SK-N-MC (cell line): ENCODE measurements at regions not wholly inside any gene's neighbourhood (a gene's known extent, or its start where the extent isn't known, plus 50 kb on each side); places are given as distances from the start of the nearest gene placed in this dataset.
A peak's percentile ranks its signal among the peaks of the same experiment; 100 is the strongest.

Source experiments
- DNase-seq: peaks from one replicate; pipeline ENCODE4 v3.0.0-alpha.2; 2011; ENCODE audit warnings: low read depth, low spot score
- H3K27ac ChIP-seq: fragments of 200-600 bp; sonication (generic); 2 replicates; pipeline ENCODE4 v1.5.1; 2016; ENCODE audit warnings: mixed run types
- H3K36me3 ChIP-seq: fragments of 200-600 bp; sonication (generic); 2 replicates; pipeline ENCODE4 v1.6.1; 2017; ENCODE audit warnings: antibody characterized with exemption, low read length, mixed read lengths; ENCODE audit not compliant: insufficient read depth
- H3K4me3 ChIP-seq: fragments of 200-600 bp; sonication (generic); 2 replicates; pipeline ENCODE4 v1.5.1; 2016
- H3K9ac ChIP-seq: fragments of 200-600 bp; sonication (generic); 2 replicates; pipeline ENCODE4 v1.8.0; 2017; ENCODE audit warnings: mixed run types, mixed read lengths; ENCODE audit not compliant: insufficient read length
- H3K9me3 ChIP-seq: fragments of 200-600 bp; sonication (generic); 2 replicates; pipeline ENCODE4 v1.6.1; 2017; ENCODE audit warnings: low read depth, mild to moderate bottlenecking, antibody characterized with exemption, low read length, moderate library complexity, mixed read lengths
- EZH2 ChIP-seq: fragments of 200-600 bp; sonication (generic); IDR thresholded peaks from one replicate; pipeline ENCODE4 v1.6.1; 2017; ENCODE audit warnings: antibody characterized with exemption
- FOXP2 ChIP-seq: optimal IDR thresholded peaks from 2 replicates; pipeline ENCODE3; 2011; ENCODE audit warnings: mild to moderate bottlenecking, moderate library complexity; ENCODE audit not compliant: insufficient read depth; ENCODE audit errors: extremely low read length, control extremely low read depth
- POLR2AphosphoS5 ChIP-seq: IDR thresholded peaks from 2 replicates; pipeline ENCODE4 v1.6.1; 2012; ENCODE audit warnings: mild to moderate bottlenecking, low read depth, low read length, borderline replicate concordance

GRCh38 chr3:107008213-107008612 is 369.0 kb upstream of the CCDC54 start:
- no peaks in the 10 kb centered on the region for H3K9me3 ChIP-seq
- H3K36me3 ChIP-seq = no peaks in the 10 kb centered on the region
- no peak overlapping the region for H3K4me3 ChIP-seq
- DNase-seq = no peak
- no peak overlapping the region for H3K9ac ChIP-seq
- TF ChIP-seq FOXP2 (no peak), POLR2AphosphoS5 (no peak), EZH2 (no peak)
- no peak overlapping the region for H3K27ac ChIP-seq

- Histone ChIP-seq H3K4me3 (no peak overlapping the region), H3K27ac (peak overlapping the region; percentile 76; the same call in 1 of the 2 replicates), H3K9me3 (no peaks in the 10 kb centered on the region; the same call in 1 of the 2 replicates), H3K36me3 (no peaks in the 10 kb centered on the region), H3K9ac (no peak overlapping the region)
- DNase-seq = no peak
- TF ChIP-seq FOXP2 = no peak
- no peak for TF ChIP-seq EZH2
- no peak for TF ChIP-seq POLR2AphosphoS5
These were observed 363.6 kb upstream of the CCDC54 start for GRCh38 chr3:107013641-107014040.

- no peak for TF ChIP-seq FOXP2
- TF ChIP-seq POLR2AphosphoS5 = no peak
- TF ChIP-seq EZH2 = no peak
- Histone ChIP-seq H3K9me3 (no peaks in the 10 kb centered on the region), H3K4me3 (peak overlapping the region; percentile 51; the same call in 1 of the 2 replicates), H3K27ac (peak overlapping the region; percentile 75), H3K36me3 (no peaks in the 10 kb centered on the region), H3K9ac (peak overlapping the region; percentile 17)
- peak; percentile 45 for DNase-seq
These were observed 352.6 kb upstream of the CCDC54 start for GRCh38 chr3:107024551-107025026.

DNA sequence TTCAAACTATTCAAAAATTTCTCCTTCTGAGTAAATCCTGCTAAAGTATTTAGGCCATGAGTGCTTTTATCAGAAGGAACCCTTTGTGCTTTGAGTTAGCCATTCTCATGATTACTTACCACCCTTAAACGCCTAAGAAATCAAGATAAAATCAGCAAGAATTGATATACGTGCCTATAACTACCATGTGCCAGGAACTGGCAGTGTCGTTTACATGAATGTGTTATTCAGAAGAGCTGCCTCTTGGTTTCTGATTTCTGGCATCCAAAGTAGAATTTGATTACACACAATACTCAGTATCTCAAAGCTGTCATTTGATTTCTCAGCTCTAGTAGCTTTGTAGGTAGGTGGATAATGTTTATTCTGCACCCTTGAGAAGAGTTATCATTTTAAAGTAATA is 351.3 kb upstream of the CCDC54 start:
- Histone ChIP-seq H3K27ac (no peak overlapping the region), H3K9me3 (no peaks in the 10 kb centered on the region), H3K4me3 (no peak overlapping the region), H3K9ac (no peak overlapping the region), H3K36me3 (no peaks in the 10 kb centered on the region)
- DNase-seq = no peak
- TF ChIP-seq FOXP2 (no peak), EZH2 (no peak), POLR2AphosphoS5 (no peak)

- no peaks in the 10 kb centered on the region for H3K9me3 ChIP-seq
- no peak for DNase-seq
- no peak overlapping the region for H3K4me3 ChIP-seq
- H3K27ac ChIP-seq = no peak overlapping the region
- TF ChIP-seq FOXP2 = no peak
- no peak for TF ChIP-seq POLR2AphosphoS5
- TF ChIP-seq EZH2 = no peak
- H3K9ac ChIP-seq = no peak overlapping the region
- no peaks in the 10 kb centered on the region for H3K36me3 ChIP-seq
These were observed 349.2 kb upstream of the CCDC54 start for GRCh38 chr3:107028086-107028485.

GRCh38 chr3:107028626-107029025 is 348.6 kb upstream of the CCDC54 start:
- H3K27ac ChIP-seq = no peak overlapping the region
- no peak overlapping the region for H3K9ac ChIP-seq
- no peak for DNase-seq
- H3K9me3 ChIP-seq = no peaks in the 10 kb centered on the region
- H3K36me3 ChIP-seq = no peaks in the 10 kb centered on the region
- no peak for TF ChIP-seq FOXP2
- no peak for TF ChIP-seq EZH2
- no peak for TF ChIP-seq POLR2AphosphoS5
- H3K4me3 ChIP-seq = no peak overlapping the region

GRCh38 chr3:107032111-107032510 is 345.1 kb upstream of the CCDC54 start:
- Histone ChIP-seq H3K36me3 (no peaks in the 10 kb centered on the region), H3K4me3 (no peak overlapping the region), H3K9me3 (no peaks in the 10 kb centered on the region), H3K9ac (no peak overlapping the region), H3K27ac (no peak overlapping the region)
- no peak for DNase-seq
- no peak for TF ChIP-seq POLR2AphosphoS5
- TF ChIP-seq EZH2 = no peak

DNA sequence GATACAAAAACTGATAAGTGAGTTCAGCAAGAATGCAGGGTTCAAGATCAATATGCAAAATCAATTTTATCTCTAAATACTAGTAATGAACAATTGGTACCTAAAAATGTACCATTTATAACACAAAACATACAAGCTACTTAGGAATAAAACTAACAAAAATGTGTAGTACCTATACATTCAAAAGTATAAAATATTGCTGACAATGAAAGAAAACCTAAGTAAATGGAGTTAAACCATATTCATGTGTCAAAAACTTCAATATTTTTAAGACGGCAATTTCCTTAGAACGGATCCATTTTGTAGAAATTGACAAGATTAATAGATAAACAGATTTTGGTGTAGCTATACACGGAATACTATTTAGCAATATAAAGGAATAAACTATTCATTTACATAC is 343.1 kb upstream of the CCDC54 start:
- TF ChIP-seq POLR2AphosphoS5 (no peak), EZH2 (no peak), FOXP2 (no peak)
- Histone ChIP-seq H3K36me3 (no peaks in the 10 kb centered on the region), H3K9ac (no peak overlapping the region), H3K4me3 (no peak overlapping the region), H3K27ac (no peak overlapping the region), H3K9me3 (no peaks in the 10 kb centered on the region)
- no peak for DNase-seq

DNA sequence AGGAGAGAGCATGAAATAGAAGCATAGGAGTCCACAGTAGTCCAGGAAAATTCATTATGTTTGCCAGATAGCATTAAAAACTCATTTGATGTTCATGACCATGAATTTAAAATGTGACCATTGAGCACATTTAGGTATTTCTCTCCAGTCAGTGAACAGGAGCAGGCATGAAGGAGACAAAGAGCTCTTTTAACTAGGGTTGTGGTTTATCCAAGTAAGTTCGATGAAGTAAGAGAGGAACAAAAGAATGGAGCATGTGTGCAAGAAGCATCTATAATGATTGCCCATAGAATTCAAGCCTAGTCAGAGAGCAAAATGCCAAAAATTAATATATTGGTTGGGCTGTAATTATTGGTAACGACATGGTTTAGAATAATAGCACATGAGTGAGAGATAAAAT is 342.1 kb upstream of the CCDC54 start:
- H3K27ac ChIP-seq = no peak overlapping the region
- H3K36me3 ChIP-seq = no peaks in the 10 kb centered on the region
- no peaks in the 10 kb centered on the region for H3K9me3 ChIP-seq
- no peak for DNase-seq
- H3K4me3 ChIP-seq = no peak overlapping the region
- TF ChIP-seq FOXP2 (no peak), EZH2 (no peak), POLR2AphosphoS5 (no peak)
- H3K9ac ChIP-seq = no peak overlapping the region

DNA sequence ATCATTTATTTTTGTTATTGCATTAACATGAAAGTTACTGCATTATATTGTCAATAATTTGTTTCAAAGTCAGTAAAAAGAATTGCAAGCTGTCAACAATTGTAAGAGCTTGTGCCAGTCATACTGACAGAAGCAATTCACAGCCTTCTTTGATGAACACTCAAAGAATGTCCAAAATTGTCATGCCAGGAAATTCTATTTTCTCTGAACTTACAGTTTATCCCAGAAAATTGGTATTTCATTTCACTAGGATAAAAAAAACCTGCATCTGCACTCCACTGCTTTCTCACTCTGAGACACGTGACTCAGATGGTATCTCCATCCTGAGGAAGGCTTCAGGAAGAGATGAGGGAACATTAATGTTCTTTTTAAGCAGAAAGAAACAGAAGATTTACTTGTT is 332.6 kb upstream of the CCDC54 start:
- H3K36me3 ChIP-seq = no peaks in the 10 kb centered on the region
- TF ChIP-seq POLR2AphosphoS5 = no peak
- TF ChIP-seq EZH2 = no peak
- no peak for TF ChIP-seq FOXP2
- H3K27ac ChIP-seq = no peak overlapping the region
- no peaks in the 10 kb centered on the region for H3K9me3 ChIP-seq
- DNase-seq = no peak
- no peak overlapping the region for H3K9ac ChIP-seq
- H3K4me3 ChIP-seq = no peak overlapping the region
